ENCODE measurements at regions not wholly inside any gene's neighbourhood (a gene's known extent, or its start where the extent isn't known, plus 50 kb on each side); places are given as distances from the start of the nearest gene placed in this dataset.

DNA sequence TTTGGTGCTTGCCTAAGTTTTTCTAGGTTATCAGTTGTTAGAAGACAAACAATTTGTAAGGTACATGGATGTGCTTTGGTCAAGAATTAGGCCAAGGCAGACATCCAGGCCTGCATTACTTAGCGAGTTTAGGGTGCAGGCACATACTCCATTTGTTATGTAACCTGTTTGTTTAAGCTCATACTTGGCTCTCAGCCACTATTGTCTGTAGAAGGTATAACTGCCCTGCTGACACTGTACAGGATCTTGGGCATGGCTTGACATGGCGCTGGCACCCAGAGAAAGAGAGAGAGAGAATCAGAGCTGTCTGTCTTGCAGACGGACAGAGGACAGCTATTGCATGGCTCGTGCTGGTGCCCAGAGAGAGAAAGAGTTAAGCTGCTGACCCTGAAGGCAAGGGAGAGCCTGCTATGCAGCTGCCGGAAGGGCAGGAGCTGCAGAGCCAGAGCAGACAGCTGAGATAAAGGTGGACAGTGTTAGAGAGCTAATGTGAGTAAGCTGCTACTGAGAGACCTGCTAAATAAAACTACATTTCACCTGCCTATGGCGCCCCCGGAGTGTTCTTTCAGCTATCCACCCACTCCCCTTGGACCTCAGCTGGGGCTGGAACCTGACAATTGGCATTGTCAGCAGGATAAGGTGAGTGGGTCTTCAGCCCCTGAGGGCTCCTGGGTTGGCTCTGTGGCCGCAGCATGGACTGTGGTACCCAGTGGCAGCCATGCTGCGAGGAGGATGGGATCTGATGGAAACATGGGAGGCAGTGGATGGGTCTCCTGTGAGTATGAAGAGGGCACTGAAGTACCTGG lies 120.9 kb upstream of the TMEM106B start:
- Histone ChIP-seq H3K36me3 (ENCODE audit: control insufficient read depth in 4 of 4, insufficient read depth in 3 of 4, low read depth in 1 of 4, low read length in 3 of 4) (no peaks in the 10 kb centered on the region), H3K4me3 (ENCODE audit: low read depth in 1 of 3, low read length in 3 of 3) (no peak overlapping the region), H3K27me3 (ENCODE audit: control insufficient read depth in 4 of 4, insufficient read depth in 4 of 4, low read length in 3 of 4) (no peaks in the 10 kb centered on the region), H3K27ac (ENCODE audit: low read depth in 1 of 2, low read length in 2 of 2) (no peak overlapping the region), H3K4me1 (ENCODE audit: control insufficient read depth in 4 of 4, insufficient read depth in 4 of 4, low read length in 3 of 4) (no peaks in the 10 kb centered on the region), H3K9me3 (ENCODE audit: control insufficient read depth in 4 of 4, low read length in 3 of 4) (peaks cover 0 to 4% (median 0%) of the 10 kb centered on the region in 4 donors), H3K9ac (ENCODE audit: low read depth in 1 of 2, low read length in 2 of 2) (no peak overlapping the region)
- 78% methylated on average over 9 of the region's 9 CpGs for WGBS
- DNase-seq (ENCODE audit: low spot score) = no peak
- TF ChIP-seq, protein P1, sequence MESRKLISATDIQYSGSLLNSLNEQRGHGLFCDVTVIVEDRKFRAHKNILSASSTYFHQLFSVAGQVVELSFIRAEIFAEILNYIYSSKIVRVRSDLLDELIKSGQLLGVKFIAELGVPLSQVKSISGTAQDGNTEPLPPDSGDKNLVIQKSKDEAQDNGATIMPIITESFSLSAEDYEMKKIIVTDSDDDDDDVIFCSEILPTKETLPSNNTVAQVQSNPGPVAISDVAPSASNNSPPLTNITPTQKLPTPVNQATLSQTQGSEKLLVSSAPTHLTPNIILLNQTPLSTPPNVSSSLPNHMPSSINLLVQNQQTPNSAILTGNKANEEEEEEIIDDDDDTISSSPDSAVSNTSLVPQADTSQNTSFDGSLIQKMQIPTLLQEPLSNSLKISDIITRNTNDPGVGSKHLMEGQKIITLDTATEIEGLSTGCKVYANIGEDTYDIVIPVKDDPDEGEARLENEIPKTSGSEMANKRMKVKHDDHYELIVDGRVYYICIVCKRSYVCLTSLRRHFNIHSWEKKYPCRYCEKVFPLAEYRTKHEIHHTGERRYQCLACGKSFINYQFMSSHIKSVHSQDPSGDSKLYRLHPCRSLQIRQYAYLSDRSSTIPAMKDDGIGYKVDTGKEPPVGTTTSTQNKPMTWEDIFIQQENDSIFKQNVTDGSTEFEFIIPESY (IDR thresholded peaks at IDR 0.05) = no peak
- no peak for TF ChIP-seq GABPA (IDR thresholded peaks at IDR 0.05 in 1 of 2, conservative IDR thresholded peaks at IDR 0.05 in 1 of 2)
- no peak for TF ChIP-seq EGR1 (IDR thresholded peaks at IDR 0.05; ENCODE audit: low read depth in 2 of 2)
- TF ChIP-seq, protein P2, sequence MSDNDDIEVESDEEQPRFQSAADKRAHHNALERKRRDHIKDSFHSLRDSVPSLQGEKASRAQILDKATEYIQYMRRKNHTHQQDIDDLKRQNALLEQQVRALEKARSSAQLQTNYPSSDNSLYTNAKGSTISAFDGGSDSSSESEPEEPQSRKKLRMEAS (IDR thresholded peaks at IDR 0.05) = no peak
- no peak for TF ChIP-seq NR2F2 (IDR thresholded peaks at IDR 0.05)
- no peak for TF ChIP-seq TAF1 (conservative IDR thresholded peaks at IDR 0.05)
- TF ChIP-seq SP1 (IDR thresholded peaks at IDR 0.05) = no peak
- TF ChIP-seq YY1 (IDR thresholded peaks at IDR 0.05) = no peak
- TF ChIP-seq RAD21 (IDR thresholded peaks at IDR 0.05) = no peak
- TF ChIP-seq HNF4A (conservative IDR thresholded peaks at IDR 0.05) = no peak

DNA sequence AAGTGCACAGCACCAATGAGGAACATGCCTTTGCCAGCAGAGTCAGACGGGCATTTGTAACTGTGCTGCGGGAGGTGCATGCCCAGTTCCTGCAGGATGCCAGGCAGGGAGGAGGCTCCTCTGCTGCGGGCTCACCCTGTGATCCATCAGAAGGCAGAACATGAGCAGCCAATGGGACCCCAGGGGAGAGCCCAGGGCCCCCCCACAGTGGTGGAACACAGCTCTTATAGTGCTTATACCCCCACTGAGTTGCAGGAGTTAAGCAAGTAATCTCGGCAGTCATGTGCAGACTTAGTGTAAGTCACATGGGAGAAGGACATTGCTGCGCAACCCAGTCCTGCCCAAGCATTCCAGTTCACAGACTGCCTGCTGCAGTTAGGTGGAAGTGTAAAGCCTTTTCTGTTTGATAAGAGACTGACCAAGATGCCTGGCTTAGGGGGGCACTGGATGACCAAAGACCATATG lies 120.3 kb upstream of the TMEM106B start:
- no peak overlapping the region for H3K9ac ChIP-seq (ENCODE audit: low read depth in 1 of 2, low read length in 2 of 2)
- no peak overlapping the region for H3K27ac ChIP-seq (ENCODE audit: low read depth in 1 of 2, low read length in 2 of 2)
- no peaks in the 10 kb centered on the region for H3K4me1 ChIP-seq (ENCODE audit: control insufficient read depth in 4 of 4, insufficient read depth in 4 of 4, low read length in 3 of 4)
- WGBS = 88% methylated on average over 5 of the region's 5 CpGs
- no peaks in the 10 kb centered on the region for H3K27me3 ChIP-seq (ENCODE audit: control insufficient read depth in 4 of 4, insufficient read depth in 4 of 4, low read length in 3 of 4)
- TF ChIP-seq, protein P3, sequence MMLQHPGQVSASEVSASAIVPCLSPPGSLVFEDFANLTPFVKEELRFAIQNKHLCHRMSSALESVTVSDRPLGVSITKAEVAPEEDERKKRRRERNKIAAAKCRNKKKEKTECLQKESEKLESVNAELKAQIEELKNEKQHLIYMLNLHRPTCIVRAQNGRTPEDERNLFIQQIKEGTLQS (IDR thresholded peaks at IDR 0.05) = no peak
- TF ChIP-seq FOXA1 (IDR thresholded peaks at IDR 0.05) (no peak), JUND (IDR thresholded peaks at IDR 0.05) (no peak), HNF4A (conservative IDR thresholded peaks at IDR 0.05) (no peak), RXRA (IDR thresholded peaks at IDR 0.05) (no peak), EGR1 (IDR thresholded peaks at IDR 0.05; ENCODE audit: low read depth in 2 of 2) (no peak), RAD21 (IDR thresholded peaks at IDR 0.05) (no peak), FOXA2 (IDR thresholded peaks at IDR 0.05) (no peak), TAF1 (conservative IDR thresholded peaks at IDR 0.05) (no peak), NR2F2 (IDR thresholded peaks at IDR 0.05) (no peak)
- TF ChIP-seq, protein P2 (IDR thresholded peaks at IDR 0.05) = no peak
- TF ChIP-seq, protein P4, sequence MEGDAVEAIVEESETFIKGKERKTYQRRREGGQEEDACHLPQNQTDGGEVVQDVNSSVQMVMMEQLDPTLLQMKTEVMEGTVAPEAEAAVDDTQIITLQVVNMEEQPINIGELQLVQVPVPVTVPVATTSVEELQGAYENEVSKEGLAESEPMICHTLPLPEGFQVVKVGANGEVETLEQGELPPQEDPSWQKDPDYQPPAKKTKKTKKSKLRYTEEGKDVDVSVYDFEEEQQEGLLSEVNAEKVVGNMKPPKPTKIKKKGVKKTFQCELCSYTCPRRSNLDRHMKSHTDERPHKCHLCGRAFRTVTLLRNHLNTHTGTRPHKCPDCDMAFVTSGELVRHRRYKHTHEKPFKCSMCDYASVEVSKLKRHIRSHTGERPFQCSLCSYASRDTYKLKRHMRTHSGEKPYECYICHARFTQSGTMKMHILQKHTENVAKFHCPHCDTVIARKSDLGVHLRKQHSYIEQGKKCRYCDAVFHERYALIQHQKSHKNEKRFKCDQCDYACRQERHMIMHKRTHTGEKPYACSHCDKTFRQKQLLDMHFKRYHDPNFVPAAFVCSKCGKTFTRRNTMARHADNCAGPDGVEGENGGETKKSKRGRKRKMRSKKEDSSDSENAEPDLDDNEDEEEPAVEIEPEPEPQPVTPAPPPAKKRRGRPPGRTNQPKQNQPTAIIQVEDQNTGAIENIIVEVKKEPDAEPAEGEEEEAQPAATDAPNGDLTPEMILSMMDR (IDR thresholded peaks at IDR 0.05; ENCODE audit: low read depth, low read length, missing input control) = no peak
- TF ChIP-seq, protein P5, sequence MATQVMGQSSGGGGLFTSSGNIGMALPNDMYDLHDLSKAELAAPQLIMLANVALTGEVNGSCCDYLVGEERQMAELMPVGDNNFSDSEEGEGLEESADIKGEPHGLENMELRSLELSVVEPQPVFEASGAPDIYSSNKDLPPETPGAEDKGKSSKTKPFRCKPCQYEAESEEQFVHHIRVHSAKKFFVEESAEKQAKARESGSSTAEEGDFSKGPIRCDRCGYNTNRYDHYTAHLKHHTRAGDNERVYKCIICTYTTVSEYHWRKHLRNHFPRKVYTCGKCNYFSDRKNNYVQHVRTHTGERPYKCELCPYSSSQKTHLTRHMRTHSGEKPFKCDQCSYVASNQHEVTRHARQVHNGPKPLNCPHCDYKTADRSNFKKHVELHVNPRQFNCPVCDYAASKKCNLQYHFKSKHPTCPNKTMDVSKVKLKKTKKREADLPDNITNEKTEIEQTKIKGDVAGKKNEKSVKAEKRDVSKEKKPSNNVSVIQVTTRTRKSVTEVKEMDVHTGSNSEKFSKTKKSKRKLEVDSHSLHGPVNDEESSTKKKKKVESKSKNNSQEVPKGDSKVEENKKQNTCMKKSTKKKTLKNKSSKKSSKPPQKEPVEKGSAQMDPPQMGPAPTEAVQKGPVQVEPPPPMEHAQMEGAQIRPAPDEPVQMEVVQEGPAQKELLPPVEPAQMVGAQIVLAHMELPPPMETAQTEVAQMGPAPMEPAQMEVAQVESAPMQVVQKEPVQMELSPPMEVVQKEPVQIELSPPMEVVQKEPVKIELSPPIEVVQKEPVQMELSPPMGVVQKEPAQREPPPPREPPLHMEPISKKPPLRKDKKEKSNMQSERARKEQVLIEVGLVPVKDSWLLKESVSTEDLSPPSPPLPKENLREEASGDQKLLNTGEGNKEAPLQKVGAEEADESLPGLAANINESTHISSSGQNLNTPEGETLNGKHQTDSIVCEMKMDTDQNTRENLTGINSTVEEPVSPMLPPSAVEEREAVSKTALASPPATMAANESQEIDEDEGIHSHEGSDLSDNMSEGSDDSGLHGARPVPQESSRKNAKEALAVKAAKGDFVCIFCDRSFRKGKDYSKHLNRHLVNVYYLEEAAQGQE (IDR thresholded peaks at IDR 0.05) = no peak
- peaks cover 0 to 4% (median 0%) of the 10 kb centered on the region in 4 donors for H3K9me3 ChIP-seq (ENCODE audit: control insufficient read depth in 4 of 4, low read length in 3 of 4)
- H3K36me3 ChIP-seq (ENCODE audit: control insufficient read depth in 4 of 4, insufficient read depth in 3 of 4, low read depth in 1 of 4, low read length in 3 of 4) = no peaks in the 10 kb centered on the region
- no peak for DNase-seq (ENCODE audit: low spot score)
- no peak overlapping the region for H3K4me3 ChIP-seq (ENCODE audit: low read depth in 1 of 3, low read length in 3 of 3)

Data from liver (tissue), 8 donors.